Stimulated activated CD4-positive, alpha-beta T cell treated with anti-CD3 and anti-CD28 coated beads, Interleukin-4, amount 100 ng/mL, for 48 hours (primary cell): ENCODE measurements at regions not wholly inside any gene's neighbourhood (a gene's known extent, or its start where the extent isn't known, plus 50 kb on each side); places are given as distances from the start of the nearest gene placed in this dataset.
"Not testable (repeated sequence)": the region's sequence is repeated elsewhere in the genome, so short reads cannot be mapped to it uniquely, and the experiment has no call there.

Experiments
- DNase-seq, 2 donors: peaks; one replicate each; pipeline ENCODE4 v3.0.0-alpha.2; 2020; ENCODE audit warnings: low read depth in 2 of 2

- no peak for DNase-seq
Measured at GRCh38 chr4:173765751-173766150, 235.7 kb upstream of the HAND2 start.

- no peak for DNase-seq
Measured at GRCh38 chr4:173763389-173763788, 233.4 kb upstream of the HAND2 start.

GRCh38 chr4:173761938-173762337 is 231.9 kb upstream of the HAND2 start:
- no peak for DNase-seq

- no peak for DNase-seq
Measured at GRCh38 chr4:173761236-173761635, 231.2 kb upstream of the HAND2 start.

- no peak for DNase-seq
Measured at GRCh38 chr4:173758132-173758531, 228.1 kb upstream of the HAND2 start.

GRCh38 chr4:173753408-173753807 is 223.4 kb upstream of the HAND2 start:
- no peak for DNase-seq

- peak; percentile 12 to 35 for DNase-seq
Measured at GRCh38 chr4:173752610-173753230, 222.7 kb upstream of the HAND2 start.

- no peak for DNase-seq
Measured at GRCh38 chr4:173748353-173748752, 218.3 kb upstream of the HAND2 start.

- DNase-seq = no peak
Measured at GRCh38 chr4:173747537-173748257, 217.7 kb upstream of the HAND2 start.

GRCh38 chr4:173746424-173746823 is 216.4 kb upstream of the HAND2 start:
- DNase-seq = no peak

GRCh38 chr4:173745765-173746164 is 215.7 kb upstream of the HAND2 start:
- DNase-seq = no peak

- no peak for DNase-seq
Measured at GRCh38 chr4:173736840-173737239, 206.8 kb upstream of the HAND2 start.

- no peak for DNase-seq
Measured at GRCh38 chr4:173735585-173735984, 205.6 kb upstream of the HAND2 start.

GRCh38 chr4:173735049-173735448 is 205.0 kb upstream of the HAND2 start:
- no peak for DNase-seq

GRCh38 chr4:173731257-173731656 is 201.2 kb upstream of the HAND2 start:
- DNase-seq = no peak

- no peak for DNase-seq
Measured at GRCh38 chr4:173722075-173722474, 192.0 kb upstream of the HAND2 start.

- not testable (repeated sequence) for DNase-seq
Measured at GRCh38 chr4:173718504-173718903, 188.5 kb upstream of the HAND2 start.

- no peak for DNase-seq
Measured at GRCh38 chr4:173717581-173717980, 187.6 kb upstream of the HAND2 start.

GRCh38 chr4:173714456-173714855 is 184.4 kb upstream of the HAND2 start:
- no peak for DNase-seq

GRCh38 chr4:173713026-173713425 is 183.0 kb upstream of the HAND2 start:
- no peak for DNase-seq

- no peak for DNase-seq
Measured at GRCh38 chr4:173707658-173708419, 177.8 kb upstream of the HAND2 start.

- DNase-seq = no peak
Measured at GRCh38 chr4:173704201-173704600, 174.2 kb upstream of the HAND2 start.

- no peak for DNase-seq
Measured at GRCh38 chr4:173703021-173703420, 173.0 kb upstream of the HAND2 start.
